ENCODE measurements at regions not wholly inside any gene's neighbourhood (a gene's known extent, or its start where the extent isn't known, plus 50 kb on each side); places are given as distances from the start of the nearest gene placed in this dataset.
A peak's percentile ranks its signal among the peaks of the same experiment; 100 is the strongest.
"Not testable (repeated sequence)": the region's sequence is repeated elsewhere in the genome, so short reads cannot be mapped to it uniquely, and the experiment has no call there.

GRCh38 chr3:43838877-43839276 lies 148.1 kb downstream of the ABHD5 start:
- no peak for ATAC-seq

GRCh38 chr3:43843386-43843785 lies 152.6 kb downstream of the ABHD5 start:
- no peak for ATAC-seq

- no peak for ATAC-seq
These were observed 154.0 kb downstream of the ABHD5 start for GRCh38 chr3:43844757-43845156.

- ATAC-seq: not testable (repeated sequence)
These were observed 154.8 kb downstream of the ABHD5 start for GRCh38 chr3:43845553-43845952.

GRCh38 chr3:43852066-43852465 lies 161.3 kb downstream of the ABHD5 start:
- no peak for ATAC-seq

- no peak for ATAC-seq
These were observed 163.5 kb downstream of the ABHD5 start for GRCh38 chr3:43854283-43854682.

GRCh38 chr3:43854916-43855315 lies 164.2 kb downstream of the ABHD5 start:
- ATAC-seq: no peak

GRCh38 chr3:43855674-43856299 lies 165.0 kb downstream of the ABHD5 start:
- ATAC-seq: peak; percentile 88

- ATAC-seq: no peak
These were observed 165.6 kb downstream of the ABHD5 start for GRCh38 chr3:43856351-43856750.

- ATAC-seq: no peak
These were observed 166.0 kb downstream of the ABHD5 start for GRCh38 chr3:43856761-43857160.

- no peak for ATAC-seq
These were observed 166.9 kb downstream of the ABHD5 start for GRCh38 chr3:43857361-43858293.

GRCh38 chr3:43858294-43858701 lies 167.6 kb downstream of the ABHD5 start:
- no peak for ATAC-seq

GRCh38 chr3:43859766-43860165 lies 169.0 kb downstream of the ABHD5 start:
- no peak for ATAC-seq

- no peak for ATAC-seq
These were observed 170.9 kb downstream of the ABHD5 start for GRCh38 chr3:43861635-43862034.

- no peak for ATAC-seq
These were observed 171.7 kb downstream of the ABHD5 start for GRCh38 chr3:43862470-43862869.

- no peak for ATAC-seq
These were observed 172.5 kb downstream of the ABHD5 start for GRCh38 chr3:43862992-43863805.

- no peak for ATAC-seq
These were observed 173.5 kb downstream of the ABHD5 start for GRCh38 chr3:43863966-43864933.

- ATAC-seq: no peak
These were observed 174.6 kb downstream of the ABHD5 start for GRCh38 chr3:43865351-43865750.

- ATAC-seq: no peak
These were observed 175.3 kb downstream of the ABHD5 start for GRCh38 chr3:43865887-43866528.

- no peak for ATAC-seq
These were observed 176.0 kb downstream of the ABHD5 start for GRCh38 chr3:43866529-43867353.

Data from esophagus mucosa (tissue), 1 donor.